Muscle of arm (tissue), 1 donor: ENCODE measurements at regions not wholly inside any gene's neighbourhood (a gene's known extent, or its start where the extent isn't known, plus 50 kb on each side); places are given as distances from the start of the nearest gene placed in this dataset.

ENCODE experiments used
- DNase-seq: peaks from one replicate; pipeline ENCODE4 v3.0.0-alpha.2; 2013

GRCh38 chr6:147758303-147758702 is 249.8 kb downstream of the SAMD5 start:
- no peak for DNase-seq

DNA sequence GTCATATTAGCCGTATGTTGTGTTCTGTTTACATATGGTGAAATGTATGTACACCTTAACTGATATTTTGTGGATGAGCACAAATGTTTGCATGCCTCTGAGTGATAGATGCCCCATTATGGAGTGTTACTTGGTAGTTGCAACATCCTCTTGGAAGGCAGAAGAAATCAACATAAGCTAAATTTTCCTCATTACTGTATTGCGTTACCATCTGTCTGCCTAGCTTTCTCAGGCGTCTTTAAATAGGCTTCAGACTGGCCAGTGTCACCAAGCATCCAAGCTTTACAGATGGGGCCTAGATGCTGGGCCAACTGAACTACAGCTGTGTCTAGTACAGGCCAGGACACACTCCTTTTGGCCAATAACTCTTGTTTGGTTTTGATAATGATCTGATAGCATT is 250.6 kb downstream of the SAMD5 start:
- no peak for DNase-seq

DNA sequence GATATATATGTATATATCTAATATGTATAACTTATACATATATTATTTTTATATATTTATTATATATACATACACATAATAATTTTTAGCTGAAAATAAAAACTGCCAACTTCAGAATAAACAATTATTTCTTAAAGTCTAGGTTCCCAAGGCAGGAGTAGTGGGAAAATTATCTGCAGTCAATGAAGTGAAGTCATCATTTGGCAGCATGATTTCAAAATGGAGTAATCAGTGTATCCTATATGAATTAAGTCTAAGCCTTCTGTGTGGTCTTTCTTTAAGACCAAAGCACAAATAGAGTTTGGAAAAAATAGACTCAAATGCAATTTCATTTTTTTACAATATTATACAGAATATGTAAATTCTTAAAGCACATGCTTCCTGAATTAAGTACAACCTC is 251.0 kb downstream of the SAMD5 start:
- DNase-seq: no peak

- DNase-seq: no peak
Observed at GRCh38 chr6:147765541-147765940, 257.1 kb downstream of the SAMD5 start.

GRCh38 chr6:147768969-147769368 is 260.5 kb downstream of the SAMD5 start:
- no peak for DNase-seq

- DNase-seq: no peak
Observed at GRCh38 chr6:147769496-147770087, 261.1 kb downstream of the SAMD5 start.

GRCh38 chr6:147770221-147770620 is 261.7 kb downstream of the SAMD5 start:
- no peak for DNase-seq

- DNase-seq: no peak
Observed at GRCh38 chr6:147772724-147773123, 264.2 kb downstream of the SAMD5 start.

GRCh38 chr6:147774856-147775255 is 266.4 kb downstream of the SAMD5 start:
- no peak for DNase-seq

DNA sequence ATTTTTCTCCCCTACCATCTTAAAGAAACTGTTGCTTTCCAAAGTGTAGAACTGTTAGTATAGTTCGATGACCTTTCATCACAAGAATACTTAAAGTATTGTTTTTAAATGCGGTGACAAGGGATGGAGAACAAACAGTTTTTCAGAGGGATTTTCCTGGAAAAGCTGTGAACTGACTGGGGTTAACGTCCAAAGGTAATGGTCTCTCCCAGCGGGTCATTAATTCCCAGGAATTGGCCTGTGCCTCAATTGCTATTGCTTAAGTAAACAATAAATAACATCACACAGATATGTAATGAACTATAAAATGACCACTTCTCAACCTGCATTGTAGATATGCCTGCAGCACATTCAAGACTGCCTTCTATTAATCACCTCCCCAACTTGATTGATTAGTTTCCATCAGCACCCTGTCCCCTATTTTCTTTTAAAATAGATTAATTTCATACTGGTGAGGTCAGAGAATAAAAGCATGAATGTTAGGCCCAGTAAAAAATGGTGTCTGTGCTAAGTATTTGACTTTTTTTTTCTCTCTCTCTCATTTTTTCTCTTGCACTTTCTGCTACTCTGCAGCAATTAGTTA is 268.2 kb downstream of the SAMD5 start:
- no peak for DNase-seq

GRCh38 chr6:147779624-147780023 is 271.1 kb downstream of the SAMD5 start:
- no peak for DNase-seq

- no peak for DNase-seq
Observed at GRCh38 chr6:147782302-147782701, 273.8 kb downstream of the SAMD5 start.

- no peak for DNase-seq
Observed at GRCh38 chr6:147784371-147784770, 275.9 kb downstream of the SAMD5 start.

DNA sequence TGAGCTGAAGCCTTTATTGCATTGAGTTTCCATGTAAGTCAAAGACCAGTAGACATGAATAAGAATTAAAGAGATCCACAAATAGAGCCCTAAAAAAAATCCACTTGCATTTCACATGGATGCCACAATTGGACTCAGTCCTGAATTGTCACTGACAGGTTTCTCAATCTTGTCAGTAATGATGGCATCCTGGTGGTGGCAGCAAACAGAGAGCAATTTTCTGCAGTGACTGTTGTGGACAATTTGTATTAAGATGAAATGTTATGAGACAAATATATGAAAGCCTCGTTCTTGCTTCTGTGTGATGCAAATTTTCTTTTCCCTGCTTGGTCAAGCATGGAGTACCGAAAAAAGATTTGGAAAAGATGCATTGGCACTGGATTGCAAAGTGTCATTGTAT is 278.9 kb downstream of the SAMD5 start:
- DNase-seq: no peak

DNA sequence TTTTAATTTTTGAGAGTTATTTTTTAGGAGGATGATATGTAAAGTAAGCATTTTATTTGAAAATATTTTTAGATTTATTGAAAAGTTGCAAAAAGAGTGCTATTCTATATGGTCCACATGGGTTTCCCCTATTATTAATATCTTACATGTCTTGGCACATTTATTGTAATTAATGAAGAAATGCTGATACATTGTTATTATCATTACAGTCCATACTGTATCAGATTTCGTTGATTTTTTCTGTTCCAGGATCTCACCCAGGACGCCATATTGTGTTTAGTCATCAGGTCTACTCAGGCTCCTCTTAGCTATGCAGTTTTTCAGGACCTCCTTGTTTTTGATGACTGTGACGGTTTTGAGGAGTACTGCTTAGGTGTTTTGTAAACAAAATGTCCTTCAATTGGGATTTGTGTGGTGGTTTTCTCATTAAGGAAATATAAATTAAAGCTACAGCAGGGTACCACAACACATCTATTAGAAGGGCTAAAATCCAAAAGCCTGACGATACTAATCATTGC is 281.0 kb downstream of the SAMD5 start:
- DNase-seq: no peak

DNA sequence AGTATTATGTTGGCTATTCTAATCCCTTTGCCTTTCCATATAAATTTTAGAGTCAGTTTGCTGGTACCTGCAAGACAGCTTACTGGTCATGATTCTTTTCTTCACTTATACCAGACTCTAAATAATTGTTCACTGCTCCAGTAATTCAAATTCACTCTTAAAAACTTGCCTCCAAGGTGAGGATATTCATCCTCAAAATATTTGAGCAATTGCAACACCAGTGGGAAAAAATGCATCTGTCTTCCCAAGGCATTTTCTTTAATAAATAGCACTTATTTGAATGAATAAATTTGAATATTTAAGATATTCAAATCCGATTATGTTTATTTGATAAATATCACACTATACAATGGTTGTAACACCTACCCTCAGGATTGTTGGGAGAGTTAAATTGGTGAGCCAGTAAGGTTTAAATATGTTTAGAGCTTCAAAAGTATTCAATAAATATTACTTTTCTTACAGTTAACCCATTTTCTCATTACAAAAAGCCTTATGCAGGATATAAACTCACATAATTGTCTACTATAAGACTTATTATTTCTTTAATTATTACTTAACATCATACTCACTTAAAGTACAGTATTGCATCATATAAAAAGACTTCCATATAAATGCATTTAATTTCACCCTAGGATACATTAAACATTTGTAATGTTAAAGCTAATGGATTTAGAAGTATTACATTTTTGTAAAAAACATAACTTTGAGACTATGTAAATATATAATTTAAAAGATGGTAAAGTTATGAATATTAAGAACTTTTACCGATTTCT is 285.6 kb downstream of the SAMD5 start:
- DNase-seq: no peak

- DNase-seq: no peak
Observed at GRCh38 chr6:147802459-147802858, 294.0 kb downstream of the SAMD5 start.

DNA sequence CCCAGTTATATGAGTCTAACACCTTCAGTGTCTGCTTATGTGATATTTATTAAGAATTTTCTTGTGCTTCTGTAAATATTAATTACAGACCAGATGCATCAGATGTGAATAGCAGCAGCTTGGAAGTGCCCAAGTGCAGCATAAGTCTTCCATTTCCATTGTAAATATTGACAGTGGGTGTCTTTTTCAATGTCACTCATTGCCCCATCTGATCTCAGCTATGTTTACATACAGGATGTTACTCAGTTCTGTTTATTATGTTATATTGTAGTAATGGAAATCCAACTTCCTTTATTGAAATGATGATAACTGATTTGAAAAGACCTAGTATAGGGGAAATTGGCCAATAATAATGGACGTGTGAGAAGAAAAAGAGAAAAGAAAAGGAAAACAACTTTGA is 296.7 kb downstream of the SAMD5 start:
- DNase-seq: no peak

- no peak for DNase-seq
Observed at GRCh38 chr6:147806697-147807096, 298.2 kb downstream of the SAMD5 start.

- no peak for DNase-seq
Observed at GRCh38 chr6:147808640-147809039, 300.1 kb downstream of the SAMD5 start.

DNA sequence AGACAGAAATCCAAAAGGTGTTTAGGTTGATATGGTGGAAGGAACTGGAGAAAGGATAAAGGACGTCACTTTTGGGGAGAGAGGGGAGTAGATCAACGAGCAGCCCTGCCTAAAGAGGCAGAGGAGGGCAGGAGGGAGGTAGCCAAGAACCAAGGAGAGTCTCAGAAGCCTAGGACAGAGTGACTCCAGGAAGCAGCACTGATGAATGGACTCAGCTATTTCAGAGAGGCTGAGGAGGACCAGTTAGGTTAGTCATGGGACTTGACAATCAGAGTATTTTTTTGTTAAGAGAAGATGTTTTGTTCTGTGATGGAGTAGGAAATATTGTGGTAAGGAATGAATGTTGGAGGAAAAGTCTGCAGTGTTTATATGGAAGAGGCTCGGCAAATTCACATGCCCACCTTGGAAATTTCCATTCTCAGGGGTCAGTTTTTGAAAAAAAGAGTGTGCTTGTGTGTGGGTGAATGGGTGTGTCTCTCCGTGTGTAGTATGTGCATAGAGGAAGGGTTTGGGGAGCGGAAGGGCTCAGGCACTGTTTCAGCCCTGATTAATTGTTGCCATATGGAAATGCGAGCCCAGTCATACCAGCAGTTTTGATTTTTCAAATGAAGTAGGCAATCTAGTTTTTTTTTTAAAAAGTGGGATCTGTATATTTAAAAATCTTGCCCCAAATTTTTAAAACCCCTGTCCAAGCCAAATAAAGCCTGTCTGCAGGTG is 303.6 kb downstream of the SAMD5 start:
- no peak for DNase-seq

DNA sequence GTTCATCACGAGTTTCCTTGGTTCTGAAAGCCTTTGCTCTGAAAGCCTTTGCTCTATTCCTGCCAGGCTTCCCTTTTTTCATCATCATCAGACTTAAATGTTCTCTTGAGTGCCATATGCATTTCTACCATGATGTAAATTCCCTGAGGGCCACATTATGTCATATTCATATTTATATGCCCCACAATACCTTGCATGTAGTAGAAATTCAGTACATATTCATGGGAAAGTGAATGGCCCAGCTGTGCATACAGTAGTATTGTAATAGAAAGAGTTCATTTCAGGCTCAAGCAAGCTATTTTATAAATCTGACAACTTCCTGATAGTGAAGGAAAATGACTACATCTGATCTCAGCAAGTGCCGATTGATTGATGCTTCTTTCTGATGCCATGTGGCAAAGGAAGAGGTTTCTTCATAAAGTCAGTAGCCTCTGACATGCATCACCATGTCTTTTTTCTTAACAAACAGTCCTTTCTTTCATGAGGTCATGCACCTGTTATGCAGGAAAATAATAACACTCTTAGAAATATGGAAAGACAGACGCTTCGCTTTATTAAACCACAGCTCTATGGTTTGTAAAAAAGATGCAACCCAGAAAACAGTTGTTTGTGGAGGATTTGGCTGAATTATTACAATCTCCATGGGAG is 308.7 kb downstream of the SAMD5 start:
- no peak for DNase-seq
